ENCODE measurements at regions not wholly inside any gene's neighbourhood (a gene's known extent, or its start where the extent isn't known, plus 50 kb on each side); places are given as distances from the start of the nearest gene placed in this dataset.

DNA sequence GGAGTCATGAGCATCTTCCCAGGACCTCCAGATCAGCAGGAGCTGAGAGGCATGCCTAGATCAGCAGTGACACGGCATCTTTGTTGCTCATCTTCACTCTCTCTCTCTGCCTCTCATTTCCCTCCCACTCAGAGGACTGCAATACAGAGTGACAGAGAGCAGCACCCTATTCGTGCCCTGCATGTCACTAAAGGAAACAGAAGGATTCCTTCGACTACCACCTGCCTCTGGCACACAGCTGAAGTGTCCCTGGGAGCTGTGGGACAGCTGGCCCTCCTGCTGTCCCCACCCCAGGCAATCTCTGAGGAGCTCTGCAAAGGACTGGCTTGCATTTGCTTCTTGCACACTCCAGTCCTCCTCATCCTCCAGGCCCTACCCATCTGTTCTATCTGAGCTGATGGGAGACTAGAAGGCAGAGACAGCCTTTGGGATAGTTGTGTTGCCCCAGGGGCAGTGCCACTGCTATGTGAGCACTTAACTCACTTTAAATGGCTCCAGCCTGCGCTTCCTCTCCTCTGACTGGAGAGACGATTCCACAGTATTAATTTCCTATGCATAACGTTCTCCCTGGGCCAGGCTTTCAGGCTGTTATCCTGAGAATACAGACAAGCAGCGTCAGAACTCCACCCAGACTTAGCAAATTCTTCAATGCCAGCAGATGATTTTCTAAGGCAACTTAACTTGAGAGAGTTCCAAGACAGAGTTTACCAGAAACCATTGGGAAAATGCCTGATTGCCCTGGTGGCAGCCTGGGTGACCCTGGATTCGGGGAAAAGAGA, 167.6 kb upstream of the MAP1B start:
- Histone ChIP-seq H3K36me3 (no peaks in the 10 kb centered on the region), H3K4me1 (no peaks in the 10 kb centered on the region), H3K27ac (no peak overlapping the region), H3K9me3 (no peaks in the 10 kb centered on the region), H3K4me3 (replicated peaks in 1 of 3) (no peak overlapping the region), H3K27me3 (no peaks in the 10 kb centered on the region)
- WGBS, 2 donors = 53 to 58% methylated on average over 8 of the region's 8 CpGs
- intact Hi-C loops (cut with DNase I) = no loop called here
- no peak for DNase-seq
- TF ChIP-seq POLR2A (IDR thresholded peaks at IDR 0.05) (no peak), CTCF (IDR thresholded peaks at IDR 0.05) (no peak)

- Histone ChIP-seq H3K9me3 (no peaks in the 10 kb centered on the region), H3K27ac (no peak overlapping the region), H3K27me3 (no peaks in the 10 kb centered on the region), H3K4me3 (replicated peaks in 1 of 3) (no peak overlapping the region), H3K4me1 (no peaks in the 10 kb centered on the region), H3K36me3 (no peaks in the 10 kb centered on the region)
- TF ChIP-seq CTCF (IDR thresholded peaks at IDR 0.05) (no peak), POLR2A (IDR thresholded peaks at IDR 0.05) (no peak)
- DNase-seq = no peak
- WGBS, 2 donors = 44 to 57% methylated on average over 8 of the region's 8 CpGs
- intact Hi-C loops (cut with DNase I) = no loop called here
Observed at GRCh38 chr5:71943874-71944273, 163.4 kb upstream of the MAP1B start.

DNA sequence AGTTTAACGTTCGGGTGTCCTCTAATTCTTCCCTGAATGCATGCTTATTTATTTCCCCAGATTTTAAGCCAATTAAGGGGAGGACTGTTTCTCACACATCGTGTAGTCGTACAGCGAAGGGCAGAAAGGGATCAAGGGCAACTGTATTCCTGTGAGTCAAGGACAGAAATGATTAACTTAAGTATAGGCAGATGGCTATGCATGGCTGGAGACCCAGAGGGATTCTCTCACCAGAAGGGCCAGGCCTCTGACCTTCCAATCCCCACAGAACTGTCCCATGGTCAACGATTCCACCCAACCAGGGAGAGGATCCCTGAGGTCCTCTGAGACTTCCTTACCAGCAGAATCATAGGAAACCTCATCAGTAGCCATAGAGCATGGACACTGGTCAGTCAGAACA, 161.8 kb upstream of the MAP1B start:
- intact Hi-C loops (cut with DNase I) = no loop called here
- H3K4me1 ChIP-seq = no peaks in the 10 kb centered on the region
- no peak overlapping the region for H3K4me3 ChIP-seq (replicated peaks in 1 of 3)
- H3K27me3 ChIP-seq = no peaks in the 10 kb centered on the region
- no peaks in the 10 kb centered on the region for H3K9me3 ChIP-seq
- 83 to 90% methylated on average over 5 to 6 of the region's 6 CpGs for WGBS, 2 donors
- H3K36me3 ChIP-seq = no peaks in the 10 kb centered on the region
- no peak for DNase-seq
- H3K27ac ChIP-seq = no peak overlapping the region
- TF ChIP-seq CTCF (IDR thresholded peaks at IDR 0.05) (no peak), POLR2A (IDR thresholded peaks at IDR 0.05) (no peak)

- no peak for DNase-seq
- no peak for TF ChIP-seq POLR2A (IDR thresholded peaks at IDR 0.05)
- no peak for TF ChIP-seq CTCF (IDR thresholded peaks at IDR 0.05)
- WGBS, 2 donors = 87 to 97% methylated on average over 6 of the region's 6 CpGs
- Histone ChIP-seq H3K27ac (no peak overlapping the region), H3K27me3 (no peaks in the 10 kb centered on the region), H3K4me3 (replicated peaks in 1 of 3) (no peak overlapping the region), H3K36me3 (no peaks in the 10 kb centered on the region), H3K4me1 (no peaks in the 10 kb centered on the region), H3K9me3 (no peaks in the 10 kb centered on the region)
- intact Hi-C loops (cut with DNase I) = no loop called here
Observed at GRCh38 chr5:71946343-71947030, 160.8 kb upstream of the MAP1B start.

DNA sequence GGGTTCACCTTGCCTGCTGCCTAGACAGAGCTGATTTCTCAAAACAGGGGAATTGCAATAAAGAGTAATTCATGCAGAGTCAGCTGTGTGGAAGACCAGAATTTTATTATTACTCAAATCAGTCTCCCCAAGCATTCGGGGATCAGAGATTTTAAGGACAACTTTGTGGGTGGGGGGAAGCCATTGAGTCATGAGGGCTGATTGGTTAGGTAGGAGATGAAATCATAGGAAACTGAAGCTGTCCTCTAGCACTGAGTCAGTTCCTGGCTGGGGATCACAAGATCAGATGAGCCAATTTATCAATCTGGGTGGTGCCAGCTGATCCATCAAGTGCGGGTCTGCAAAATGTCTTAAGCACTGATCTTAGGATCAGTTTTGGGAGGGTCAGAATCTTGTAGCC, 159.1 kb upstream of the MAP1B start:
- Histone ChIP-seq H3K4me3 (replicated peaks in 1 of 3) (no peak overlapping the region), H3K27me3 (no peaks in the 10 kb centered on the region), H3K27ac (no peak overlapping the region), H3K36me3 (no peaks in the 10 kb centered on the region), H3K9me3 (no peaks in the 10 kb centered on the region), H3K4me1 (no peaks in the 10 kb centered on the region)
- intact Hi-C loops (cut with DNase I) = no loop called here
- 92 to 97% methylated on average over 2 of the region's 2 CpGs for WGBS, 2 donors
- DNase-seq = no peak
- no peak for TF ChIP-seq CTCF (IDR thresholded peaks at IDR 0.05)
- TF ChIP-seq POLR2A (IDR thresholded peaks at IDR 0.05) = no peak

Measured in thyroid gland (tissue), 4 donors.